Fibroblast of the aortic adventitia (primary cell): ENCODE measurements at regions not wholly inside any gene's neighbourhood (a gene's known extent, or its start where the extent isn't known, plus 50 kb on each side); places are given as distances from the start of the nearest gene placed in this dataset. TPM values are rescaled to one million over a fixed set of nuclear protein-coding genes. Genes with fewer than 3 reads are reported as not detected.

Source experiments
- DNase-seq: peaks from one replicate; pipeline ENCODE4 v3.0.0-alpha.2; 2010; ENCODE audit warnings: low read depth
- H3K4me3 ChIP-seq: 2 replicates; pipeline ENCODE4 v1.5.1; 2011; ENCODE audit warnings: low read depth, mild to moderate bottlenecking, control low read depth, low read length, moderate library complexity
- small RNA-seq: library from RNA; depleted of rRNA; stranded (forward); fragments of <200 nt; gene quantifications from one replicate; pipeline ENCODE3, GENCODE V24; 2012
- TF ChIP-seq, protein P1 (sequence below): IDR thresholded peaks from 2 replicates; pipeline ENCODE4 v1.5.1; 2011; ENCODE audit warnings: mild to moderate bottlenecking, low read length, control low read depth, inconsistent platforms; ENCODE audit not compliant: insufficient read depth

DNA sequence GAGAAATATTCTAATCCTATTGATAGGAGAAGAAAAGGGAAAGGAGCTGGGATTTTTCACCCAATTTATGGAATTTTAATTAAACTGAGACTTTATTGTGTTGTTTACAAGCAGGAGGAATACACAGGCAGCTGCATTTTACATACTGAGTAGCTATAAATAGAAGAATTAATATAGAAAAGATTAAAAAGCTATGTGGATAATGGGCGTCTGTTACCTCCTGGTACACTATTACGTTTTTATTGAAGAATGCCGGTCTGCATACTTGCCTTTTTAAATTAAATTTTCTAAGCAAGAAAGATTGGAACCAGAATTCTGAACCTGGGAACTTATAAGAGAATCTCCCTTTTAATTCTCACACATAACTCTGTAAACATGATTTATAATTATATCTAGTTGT lies 52.1 kb upstream of the CACHD1 start:
- no peak for DNase-seq
- no peak overlapping the region for H3K4me3 ChIP-seq
- TF ChIP-seq, protein P1, sequence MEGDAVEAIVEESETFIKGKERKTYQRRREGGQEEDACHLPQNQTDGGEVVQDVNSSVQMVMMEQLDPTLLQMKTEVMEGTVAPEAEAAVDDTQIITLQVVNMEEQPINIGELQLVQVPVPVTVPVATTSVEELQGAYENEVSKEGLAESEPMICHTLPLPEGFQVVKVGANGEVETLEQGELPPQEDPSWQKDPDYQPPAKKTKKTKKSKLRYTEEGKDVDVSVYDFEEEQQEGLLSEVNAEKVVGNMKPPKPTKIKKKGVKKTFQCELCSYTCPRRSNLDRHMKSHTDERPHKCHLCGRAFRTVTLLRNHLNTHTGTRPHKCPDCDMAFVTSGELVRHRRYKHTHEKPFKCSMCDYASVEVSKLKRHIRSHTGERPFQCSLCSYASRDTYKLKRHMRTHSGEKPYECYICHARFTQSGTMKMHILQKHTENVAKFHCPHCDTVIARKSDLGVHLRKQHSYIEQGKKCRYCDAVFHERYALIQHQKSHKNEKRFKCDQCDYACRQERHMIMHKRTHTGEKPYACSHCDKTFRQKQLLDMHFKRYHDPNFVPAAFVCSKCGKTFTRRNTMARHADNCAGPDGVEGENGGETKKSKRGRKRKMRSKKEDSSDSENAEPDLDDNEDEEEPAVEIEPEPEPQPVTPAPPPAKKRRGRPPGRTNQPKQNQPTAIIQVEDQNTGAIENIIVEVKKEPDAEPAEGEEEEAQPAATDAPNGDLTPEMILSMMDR, result no peak

Small RNAs in the stretch of these regions (small RNA-seq; reads per million reads assigned to genes)
- gene RNU7-62P, result not detected
